Epithelial cell of prostate (primary cell): ENCODE measurements at regions not wholly inside any gene's neighbourhood (a gene's known extent, or its start where the extent isn't known, plus 50 kb on each side); places are given as distances from the start of the nearest gene placed in this dataset.
"Not testable (repeated sequence)": the region's sequence is repeated elsewhere in the genome, so short reads cannot be mapped to it uniquely, and the experiment has no call there.

Experiments used
- DNase-seq: peaks from one replicate; pipeline ENCODE4 v3.0.0-alpha.2; 2011; ENCODE audit warnings: low read depth, low spot score
- H3K27ac ChIP-seq: fragments of 450-650 bp; 2 replicates; pipeline ENCODE4 v1.5.1; 2017; ENCODE audit warnings: mild to moderate bottlenecking

GRCh38 chr5:83001796-83002381 lies 75.3 kb downstream of the TMEM167A start:
- H3K27ac ChIP-seq, result no peak overlapping the region
- no peak for DNase-seq

DNA sequence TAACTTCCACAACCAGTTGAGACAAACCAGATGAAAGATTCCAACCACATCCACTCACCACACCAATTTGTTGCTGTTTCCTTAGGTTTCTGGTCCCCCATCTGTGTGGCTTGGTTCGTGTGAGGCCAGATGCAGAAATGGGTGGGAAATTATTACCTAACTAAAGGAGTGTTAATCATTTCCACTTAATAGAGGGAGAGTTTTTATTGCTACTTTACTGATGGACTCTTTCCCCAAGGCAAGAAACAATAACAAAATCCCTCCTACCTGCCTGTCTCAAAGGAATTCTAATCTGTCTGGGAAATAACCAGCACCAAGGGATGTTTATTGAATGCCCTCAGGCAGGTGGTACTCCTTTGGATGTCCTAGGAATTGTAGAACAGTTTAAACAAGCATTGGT lies 76.3 kb downstream of the TMEM167A start:
- no peak overlapping the region for H3K27ac ChIP-seq
- no peak for DNase-seq

- DNase-seq, result no peak
- no peak overlapping the region for H3K27ac ChIP-seq
Measured at GRCh38 chr5:83000428-83000827, 76.8 kb downstream of the TMEM167A start.

DNA sequence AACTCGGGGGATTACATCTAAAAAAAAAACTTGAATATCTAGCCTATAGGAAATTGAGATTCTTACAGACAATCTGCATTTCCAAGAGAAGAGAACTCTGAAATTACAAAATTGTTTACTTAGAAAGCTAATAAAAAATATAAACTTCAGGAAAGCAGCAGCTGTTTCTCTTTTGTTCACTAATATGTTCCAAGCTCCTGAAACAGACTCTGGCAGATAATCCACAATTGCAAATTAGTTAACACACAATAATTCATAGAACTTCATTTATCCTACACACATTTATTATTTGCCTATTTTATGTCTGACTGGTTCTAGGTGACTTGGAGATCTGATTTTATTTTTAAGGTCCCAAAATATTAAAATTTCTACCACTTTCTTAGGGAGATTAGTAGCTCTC lies 83.8 kb downstream of the TMEM167A start:
- no peak overlapping the region for H3K27ac ChIP-seq
- DNase-seq, result no peak

GRCh38 chr5:82992646-82993045 lies 84.5 kb downstream of the TMEM167A start:
- no peak for DNase-seq
- no peak overlapping the region for H3K27ac ChIP-seq

DNA sequence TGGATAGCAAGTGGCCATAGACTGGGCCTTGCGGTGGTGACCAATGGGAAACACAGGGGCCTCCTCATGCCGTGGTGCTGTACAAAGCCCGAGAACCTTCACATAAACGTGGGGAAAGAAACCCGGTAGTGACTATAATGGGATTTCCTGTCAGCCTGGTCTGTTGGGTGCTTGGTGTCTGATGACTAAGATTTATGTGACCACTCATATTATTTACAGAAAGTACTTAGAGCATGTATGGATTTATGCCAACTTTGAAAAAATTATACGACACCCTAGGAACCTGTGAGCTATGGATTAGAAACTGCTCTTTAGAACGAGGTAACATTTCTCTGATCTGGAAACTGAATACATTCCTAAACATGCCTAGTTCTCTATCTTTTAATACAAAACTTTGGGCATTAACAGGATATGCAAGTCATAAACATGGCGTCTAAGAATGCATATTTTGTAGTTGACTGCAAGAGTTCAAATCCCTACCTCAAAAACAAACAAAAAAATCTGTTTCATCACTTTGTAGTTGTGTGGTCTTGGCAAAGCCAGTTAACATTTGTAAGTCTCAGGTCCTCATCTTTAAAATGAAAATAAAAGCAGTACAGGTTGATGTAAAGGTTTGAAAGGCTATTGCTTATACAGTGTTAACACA lies 85.4 kb downstream of the TMEM167A start:
- peak; percentile 40 for DNase-seq
- H3K27ac ChIP-seq, result peak overlapping the region; percentile 43

- no peak for DNase-seq
- H3K27ac ChIP-seq, result peak overlapping the region; percentile 43
Measured at GRCh38 chr5:82991059-82991458, 86.1 kb downstream of the TMEM167A start.

DNA sequence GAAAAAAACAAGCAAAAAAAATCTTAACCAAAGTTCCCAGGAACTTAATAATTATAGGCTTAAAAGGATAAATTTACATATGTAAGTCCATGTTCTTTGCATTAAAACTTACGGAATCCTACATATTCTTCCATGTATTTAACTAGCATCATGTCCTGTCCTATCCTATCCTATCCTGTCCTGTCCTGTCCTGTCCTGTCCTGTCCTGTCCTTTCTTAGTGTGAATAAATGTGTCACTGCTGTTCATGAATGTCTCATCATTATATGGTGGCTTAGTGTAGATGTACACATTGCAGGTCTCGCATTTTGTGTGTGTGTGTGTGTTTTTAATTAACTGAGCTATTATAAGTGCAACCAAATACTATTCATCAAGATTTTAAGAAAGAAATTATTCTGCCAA lies 90.0 kb downstream of the TMEM167A start:
- no peak for DNase-seq

GRCh38 chr5:82986404-82986803 lies 90.8 kb downstream of the TMEM167A start:
- DNase-seq, result no peak
- no peak overlapping the region for H3K27ac ChIP-seq

More for the DNA sequence above, 90.0 kb downstream of the TMEM167A start:
- no peak overlapping the region for H3K27ac ChIP-seq

DNA sequence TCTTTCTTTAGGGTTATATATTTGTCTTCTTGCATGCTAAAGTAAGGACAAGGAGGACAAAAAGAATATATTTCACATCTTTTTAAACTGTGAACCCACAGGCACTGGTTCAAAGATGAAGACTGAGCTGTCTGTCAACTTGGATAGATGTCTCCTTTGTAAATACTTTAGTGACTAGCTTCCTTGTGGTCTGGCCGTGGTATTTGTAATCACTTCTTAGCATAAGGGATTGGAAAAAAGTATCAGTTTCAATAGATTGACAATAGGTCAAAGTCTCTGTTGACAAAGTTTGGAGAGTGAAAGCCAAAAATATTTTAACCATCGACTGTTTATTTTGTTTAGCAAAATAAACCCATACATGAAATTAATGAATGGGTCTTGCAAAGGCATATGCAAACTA lies 91.4 kb downstream of the TMEM167A start:
- no peak overlapping the region for H3K27ac ChIP-seq
- DNase-seq, result no peak

DNA sequence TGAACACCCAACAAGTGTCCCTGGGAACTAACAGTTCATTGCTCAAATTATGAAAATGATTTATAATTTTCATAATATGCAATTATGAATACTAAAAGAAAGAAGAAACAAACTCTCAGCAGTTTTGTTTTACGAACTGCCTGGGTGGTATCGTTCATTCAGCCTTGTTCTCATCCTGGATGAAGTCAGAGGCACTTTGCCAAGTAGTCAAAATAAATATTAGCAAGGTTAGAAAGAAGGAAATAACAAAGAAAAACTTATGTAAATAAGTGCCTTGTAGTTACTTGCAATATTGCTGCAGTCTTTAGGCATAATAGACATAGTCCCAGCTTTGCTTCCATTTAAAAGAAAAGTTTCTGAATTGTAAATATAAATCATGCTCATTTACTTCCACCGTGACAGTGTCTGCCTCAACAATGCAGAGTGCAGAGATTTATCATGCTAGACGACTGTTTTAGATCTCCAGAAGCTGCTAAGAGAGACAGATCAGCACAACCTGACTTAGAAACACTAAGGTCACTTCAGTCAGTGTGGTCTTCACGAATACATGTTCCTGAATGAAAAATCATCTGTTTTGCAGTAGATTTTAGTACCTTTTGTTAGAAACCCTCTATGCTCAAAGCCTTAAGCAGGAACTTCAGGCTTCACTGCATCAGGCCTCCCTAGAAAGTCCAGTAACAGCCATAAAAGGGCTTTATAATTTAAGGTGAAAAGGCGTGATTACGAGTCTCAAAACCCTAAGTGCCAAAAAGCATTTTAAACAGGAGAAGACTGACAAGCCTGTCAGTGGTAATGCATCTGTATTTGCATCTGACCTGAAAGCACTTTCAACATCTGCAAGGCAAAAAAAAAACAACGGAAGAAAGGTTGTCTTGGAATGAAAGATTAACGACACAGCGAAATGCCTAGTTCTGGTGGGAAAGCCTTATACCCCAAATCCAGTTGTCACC lies 92.1 kb downstream of the TMEM167A start:
- no peak overlapping the region for H3K27ac ChIP-seq
- no peak for DNase-seq

- no peak overlapping the region for H3K27ac ChIP-seq
- DNase-seq, result no peak
Measured at GRCh38 chr5:82982846-82983245, 94.3 kb downstream of the TMEM167A start.

GRCh38 chr5:82976887-82977286 lies 100.3 kb downstream of the TMEM167A start:
- H3K27ac ChIP-seq, result peak overlapping the region; percentile 75
- not testable (repeated sequence) for DNase-seq

DNA sequence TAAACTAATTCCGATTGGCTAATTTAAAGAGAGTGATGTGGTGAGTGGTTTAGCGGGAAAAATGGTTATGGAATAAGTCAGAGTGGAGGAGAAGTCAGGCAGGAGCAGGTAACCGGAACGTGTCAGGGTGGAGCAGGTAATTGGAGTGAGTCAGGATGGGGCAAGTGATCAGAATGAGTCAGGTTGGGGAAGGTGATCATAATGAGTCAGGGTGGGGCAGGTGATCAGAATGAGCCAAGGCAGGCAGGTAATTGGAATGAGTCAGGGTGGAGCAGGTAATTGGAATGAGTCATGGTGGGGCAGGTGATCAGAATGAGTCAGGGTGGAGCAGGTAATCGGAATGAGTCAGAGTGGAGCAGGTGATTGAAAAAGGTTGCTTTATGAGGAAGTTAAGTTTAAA lies 101.4 kb downstream of the TMEM167A start:
- H3K27ac ChIP-seq, result peak overlapping the region; percentile 75
- DNase-seq, result peak; percentile 79

DNA sequence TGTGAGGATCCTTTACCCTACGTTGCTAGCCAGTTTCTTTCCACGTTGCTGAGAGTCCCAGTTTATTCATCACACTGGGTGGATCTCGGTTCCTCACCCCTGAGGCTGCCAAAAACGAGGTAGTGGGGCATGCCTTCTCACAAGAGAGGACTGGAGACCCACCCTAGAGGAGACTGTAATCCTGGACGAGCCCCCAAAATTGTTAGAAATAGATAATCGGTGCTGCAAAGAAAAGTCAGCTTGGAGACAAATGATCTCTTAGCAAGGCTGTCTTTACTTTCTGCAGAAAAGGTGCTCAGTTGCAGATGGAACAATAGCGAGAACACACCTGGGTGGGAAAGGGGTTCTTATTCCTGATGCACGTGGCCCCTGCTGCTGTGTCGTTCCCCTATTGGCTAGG lies 101.8 kb downstream of the TMEM167A start:
- DNase-seq, result no peak

DNA sequence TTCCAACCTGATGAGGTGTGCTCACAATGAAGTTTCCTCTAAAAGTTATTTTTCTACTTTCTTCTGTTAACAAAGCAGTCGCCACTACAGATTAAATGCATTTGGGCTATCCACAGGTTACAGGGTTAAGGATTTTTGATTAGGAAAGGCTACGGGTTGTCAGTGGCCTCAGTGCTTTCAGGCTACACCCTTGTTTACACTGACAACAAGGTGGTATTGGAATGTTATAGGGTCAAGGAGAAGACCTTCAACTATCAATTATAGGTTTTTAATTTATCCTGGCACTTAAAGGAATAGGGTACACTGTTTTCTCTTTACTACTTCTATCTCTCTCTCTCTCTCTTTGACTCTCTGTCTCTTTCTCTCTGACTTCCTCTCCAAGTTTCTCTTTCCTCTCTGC lies 102.8 kb downstream of the TMEM167A start:
- not testable (repeated sequence) for H3K27ac ChIP-seq, DNase-seq

More for the DNA sequence above, 101.8 kb downstream of the TMEM167A start:
- H3K27ac ChIP-seq, result peak overlapping the region; percentile 75

- H3K27ac ChIP-seq, result no peak overlapping the region
- DNase-seq, result no peak
Measured at GRCh38 chr5:82971901-82972300, 105.3 kb downstream of the TMEM167A start.

- not testable (repeated sequence) for H3K27ac ChIP-seq, DNase-seq
Measured at GRCh38 chr5:82971034-82971806, 106.0 kb downstream of the TMEM167A start.

- peak overlapping the region; percentile 67 for H3K27ac ChIP-seq
- DNase-seq, result peak; percentile 56
Measured at GRCh38 chr5:82969221-82969976, 107.8 kb downstream of the TMEM167A start.

- no peak for DNase-seq
- H3K27ac ChIP-seq, result no peak overlapping the region
Measured at GRCh38 chr5:82967072-82967471, 110.1 kb downstream of the TMEM167A start.
